Ishikawa (cell line): ENCODE measurements at regions not wholly inside any gene's neighbourhood (a gene's known extent, or its start where the extent isn't known, plus 50 kb on each side); places are given as distances from the start of the nearest gene placed in this dataset.

Experiments
- CREB1 ChIP-seq: IDR thresholded peaks from 2 replicates; pipeline ENCODE4 v1.6.1; 2012; ENCODE audit warnings: low read depth
- FOXM1 ChIP-seq: IDR thresholded peaks from 2 replicates; pipeline ENCODE4 v1.6.1; 2012; ENCODE audit warnings: low read depth, borderline replicate concordance
- MAX ChIP-seq: IDR thresholded peaks from 2 replicates; pipeline ENCODE4 v1.6.1; 2012
- RAD21 ChIP-seq: IDR thresholded peaks from 2 replicates; pipeline ENCODE4 v1.6.1; 2012; ENCODE audit warnings: low read depth
- REST ChIP-seq: IDR thresholded peaks from 2 replicates; pipeline ENCODE4 v1.6.1; 2012; ENCODE audit warnings: low read depth, mild to moderate bottlenecking
- TEAD4 ChIP-seq: IDR thresholded peaks from 2 replicates; pipeline ENCODE4 v1.6.1; 2012
- USF1 ChIP-seq: IDR thresholded peaks from 2 replicates; pipeline ENCODE4 v1.6.1; 2012

GRCh38 chr2:22454826-22455485 is 930.0 kb upstream of the KLHL29 start:
- TF ChIP-seq MAX, result no peak
- TF ChIP-seq REST, result no peak
- no peak for TF ChIP-seq FOXM1
- TF ChIP-seq CREB1, result no peak
- TF ChIP-seq RAD21, result no peak
- no peak for TF ChIP-seq USF1
- TF ChIP-seq TEAD4, result no peak
